Fibroblast of villous mesenchyme (primary cell): ENCODE measurements at regions not wholly inside any gene's neighbourhood (a gene's known extent, or its start where the extent isn't known, plus 50 kb on each side); places are given as distances from the start of the nearest gene placed in this dataset.

Experiments used
- DNase-seq: peaks from one replicate; pipeline ENCODE4 v3.0.0-alpha.2; 2010; ENCODE audit warnings: low read depth
- H3K4me3 ChIP-seq: 2 replicates; pipeline ENCODE4 v1.5.1; 2011; ENCODE audit warnings: low read depth, mild to moderate bottlenecking, low read length
- CTCF ChIP-seq: IDR thresholded peaks from 2 replicates; pipeline ENCODE4 v1.5.1; 2012; ENCODE audit warnings: low read depth, mild to moderate bottlenecking, low read length; ENCODE audit not compliant: insufficient read depth

- DNase-seq, result peak; percentile 88
- TF ChIP-seq CTCF, result no peak
- no peak overlapping the region for H3K4me3 ChIP-seq
Observed at GRCh38 chr14:22190411-22191191, 398.4 kb downstream of the DAD1 start.

- DNase-seq, result no peak
- H3K4me3 ChIP-seq, result no peak overlapping the region
- TF ChIP-seq CTCF, result no peak
Observed at GRCh38 chr14:22189881-22190280, 399.1 kb downstream of the DAD1 start.

GRCh38 chr14:22188318-22188717 lies 400.7 kb downstream of the DAD1 start:
- no peak for TF ChIP-seq CTCF
- no peak for DNase-seq
- no peak overlapping the region for H3K4me3 ChIP-seq

GRCh38 chr14:22185789-22186188 lies 403.2 kb downstream of the DAD1 start:
- DNase-seq, result no peak
- no peak overlapping the region for H3K4me3 ChIP-seq
- TF ChIP-seq CTCF, result no peak

GRCh38 chr14:22185191-22185590 lies 403.8 kb downstream of the DAD1 start:
- peak; percentile 17 for TF ChIP-seq CTCF
- peak; percentile 28 for DNase-seq
- no peak overlapping the region for H3K4me3 ChIP-seq

GRCh38 chr14:22184830-22185168 lies 404.2 kb downstream of the DAD1 start:
- DNase-seq, result no peak
- H3K4me3 ChIP-seq, result no peak overlapping the region

More at GRCh38 chr14:22184830-22185168, 404.2 kb downstream of the DAD1 start:
- TF ChIP-seq CTCF, result no peak
